Epidermal melanocyte (primary cell): ENCODE measurements at regions not wholly inside any gene's neighbourhood (a gene's known extent, or its start where the extent isn't known, plus 50 kb on each side); places are given as distances from the start of the nearest gene placed in this dataset.
"Not testable (repeated sequence)": the region's sequence is repeated elsewhere in the genome, so short reads cannot be mapped to it uniquely, and the experiment has no call there.

ENCODE experiments used
- DNase-seq: peaks from one replicate; pipeline ENCODE4 v3.0.0; 2011; ENCODE audit warnings: low spot score; ENCODE audit not compliant: insufficient read length

GRCh38 chr14:85319998-85320630, 209.8 kb upstream of the FLRT2 start:
- DNase-seq, result no peak

- no peak for DNase-seq
Measured at GRCh38 chr14:85325134-85326017, 204.6 kb upstream of the FLRT2 start.

- DNase-seq, result no peak
Measured at GRCh38 chr14:85332401-85332800, 197.5 kb upstream of the FLRT2 start.

GRCh38 chr14:85333313-85333712, 196.6 kb upstream of the FLRT2 start:
- no peak for DNase-seq

GRCh38 chr14:85333841-85334240, 196.1 kb upstream of the FLRT2 start:
- DNase-seq, result no peak

- DNase-seq, result no peak
Measured at GRCh38 chr14:85334316-85334715, 195.6 kb upstream of the FLRT2 start.

- DNase-seq, result no peak
Measured at GRCh38 chr14:85336257-85336656, 193.7 kb upstream of the FLRT2 start.

GRCh38 chr14:85336817-85337216, 193.1 kb upstream of the FLRT2 start:
- DNase-seq, result no peak

- DNase-seq, result no peak
Measured at GRCh38 chr14:85338895-85339294, 191.0 kb upstream of the FLRT2 start.

- no peak for DNase-seq
Measured at GRCh38 chr14:85342858-85343607, 186.9 kb upstream of the FLRT2 start.

GRCh38 chr14:85344171-85344570, 185.8 kb upstream of the FLRT2 start:
- DNase-seq, result no peak

- DNase-seq, result no peak
Measured at GRCh38 chr14:85344847-85345570, 184.9 kb upstream of the FLRT2 start.

- DNase-seq, result no peak
Measured at GRCh38 chr14:85350667-85351066, 179.3 kb upstream of the FLRT2 start.

GRCh38 chr14:85352588-85352987, 177.4 kb upstream of the FLRT2 start:
- DNase-seq, result not testable (repeated sequence)

- DNase-seq, result no peak
Measured at GRCh38 chr14:85357120-85357519, 172.8 kb upstream of the FLRT2 start.

GRCh38 chr14:85358136-85358785, 171.7 kb upstream of the FLRT2 start:
- no peak for DNase-seq

- DNase-seq, result no peak
Measured at GRCh38 chr14:85359505-85359904, 170.4 kb upstream of the FLRT2 start.

- DNase-seq, result no peak
Measured at GRCh38 chr14:85363358-85363757, 166.6 kb upstream of the FLRT2 start.

GRCh38 chr14:85366226-85366625, 163.7 kb upstream of the FLRT2 start:
- no peak for DNase-seq

- no peak for DNase-seq
Measured at GRCh38 chr14:85380881-85381280, 149.1 kb upstream of the FLRT2 start.

- no peak for DNase-seq
Measured at GRCh38 chr14:85382341-85382740, 147.6 kb upstream of the FLRT2 start.
